Cardiac septum (tissue), 1 donor: ENCODE measurements at regions not wholly inside any gene's neighbourhood (a gene's known extent, or its start where the extent isn't known, plus 50 kb on each side); places are given as distances from the start of the nearest gene placed in this dataset.

Source experiments
- DNase-seq: peaks from one replicate; pipeline ENCODE4 v3.0.0-alpha.2; 2020; ENCODE audit warnings: low spot score
- intact Hi-C: fragments of 100-400 bp; cut with DNase I; formaldehyde crosslinking; loops from one replicate; pipeline ENCODE4 v1.14.0; 2022
- donor health status: DM: no; HTN: no; CAD: no.

DNA sequence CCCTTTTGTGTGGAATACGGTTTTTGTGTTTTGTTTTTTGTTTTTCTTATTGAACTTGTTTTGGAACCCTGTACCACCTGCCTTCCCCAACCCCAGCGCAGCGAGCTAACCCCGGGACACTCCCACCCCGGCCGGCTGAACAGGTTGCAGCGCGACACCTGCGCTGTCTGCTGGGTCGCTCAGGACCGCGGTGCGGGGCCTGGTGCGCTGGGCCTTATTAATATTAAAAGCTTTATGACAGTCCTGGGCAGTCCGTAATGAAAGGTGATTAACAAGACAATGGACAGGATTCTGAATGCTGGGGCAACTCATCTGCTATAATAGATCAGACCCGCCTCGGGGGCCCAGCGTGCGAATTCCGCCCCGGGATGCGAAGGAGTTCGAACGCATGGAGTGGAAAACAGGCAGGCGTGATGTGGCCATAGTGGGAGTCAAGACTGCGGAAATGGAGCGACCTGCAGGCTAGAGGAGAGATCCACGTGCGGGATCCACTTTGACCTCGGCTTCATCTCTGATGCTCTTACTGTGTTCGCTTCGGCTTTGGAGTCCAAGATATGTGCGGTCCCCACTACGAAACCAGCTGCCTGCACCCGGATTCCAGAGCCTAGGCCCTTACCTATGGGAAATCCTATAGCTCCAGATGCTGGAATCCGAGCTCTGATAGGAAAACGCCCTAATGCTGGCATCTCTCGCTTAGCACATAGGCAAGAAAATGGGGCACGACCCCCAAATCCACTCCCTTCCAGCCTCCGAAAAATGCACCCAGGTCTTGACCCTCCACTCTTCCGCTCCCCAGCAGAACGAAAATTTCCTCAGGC, 69.0 kb upstream of the TMEM33 start:
- no peak for DNase-seq
- intact Hi-C loops: no loop called here

DNA sequence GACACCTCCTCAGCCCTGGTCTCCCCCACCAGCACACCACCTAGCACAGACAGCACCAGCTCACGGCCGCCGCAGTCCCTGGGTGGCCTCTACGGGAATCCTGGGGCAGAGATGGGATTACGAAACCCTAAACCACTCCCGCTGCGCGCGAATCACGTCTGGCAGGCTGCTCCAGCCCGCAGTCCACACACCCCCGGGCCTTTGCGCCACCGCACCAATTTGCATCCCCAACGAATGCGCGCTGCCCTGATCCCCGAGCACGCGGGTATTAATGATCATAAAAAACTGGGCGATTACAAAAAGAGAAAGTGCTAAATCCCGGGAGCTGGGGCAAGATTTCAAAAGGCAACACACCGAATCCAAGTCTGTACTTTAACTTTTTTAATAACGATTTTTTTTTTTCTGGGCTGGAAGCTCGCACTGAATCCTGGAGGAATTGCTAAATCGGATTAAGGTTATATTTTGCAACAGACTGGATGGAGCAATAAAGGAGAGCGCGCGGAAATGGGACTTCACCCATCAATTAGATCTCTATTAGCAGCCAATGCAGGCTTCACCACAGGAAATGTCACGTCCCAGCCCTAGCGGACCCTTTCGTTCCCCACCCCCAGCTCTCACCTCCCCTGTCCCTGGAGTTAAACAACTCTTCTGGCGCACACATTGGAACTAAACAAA, 69.8 kb upstream of the TMEM33 start:
- DNase-seq: no peak
- intact Hi-C loops: no loop called here

DNA sequence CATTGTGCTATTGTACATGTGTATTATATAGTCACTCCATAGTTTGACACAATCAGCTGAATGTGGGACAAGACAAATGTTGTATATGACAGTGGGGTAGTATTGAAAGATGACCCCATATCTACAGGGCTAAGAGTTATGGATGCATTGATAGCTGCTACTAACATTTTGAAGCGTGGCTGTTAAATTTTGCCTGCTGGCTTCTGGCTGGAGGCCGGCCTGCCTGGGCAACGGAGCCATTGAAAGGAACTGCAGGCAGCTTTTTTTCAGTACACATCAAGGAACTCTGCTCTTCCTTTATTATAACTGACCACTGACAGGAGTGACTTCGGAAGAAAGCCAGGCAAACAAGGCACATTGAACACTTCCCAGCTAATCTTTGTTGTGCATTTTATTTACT, 76.1 kb upstream of the TMEM33 start:
- intact Hi-C loops: no loop called here
- no peak for DNase-seq

DNA sequence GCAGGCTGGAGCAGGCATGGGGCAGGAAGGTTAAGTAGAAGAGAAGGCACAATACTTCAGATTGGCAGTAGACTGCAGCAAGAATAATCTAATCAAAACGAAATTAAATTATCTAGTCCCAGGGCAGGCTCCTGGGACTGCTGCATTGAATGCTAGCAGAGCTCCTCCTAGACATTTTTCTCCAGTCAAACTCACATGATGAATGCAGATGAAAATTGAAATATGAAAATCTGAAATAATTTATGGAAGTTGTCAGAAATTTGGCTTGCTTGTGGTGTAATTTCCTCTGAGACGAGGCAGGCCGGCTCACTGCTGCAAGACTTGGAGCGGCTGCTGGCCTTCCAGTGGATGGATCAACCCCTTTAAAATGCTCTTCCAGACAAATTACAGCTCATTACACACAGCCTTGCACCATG, 78.0 kb upstream of the TMEM33 start:
- intact Hi-C loops: no loop called here
- DNase-seq: no peak

DNA sequence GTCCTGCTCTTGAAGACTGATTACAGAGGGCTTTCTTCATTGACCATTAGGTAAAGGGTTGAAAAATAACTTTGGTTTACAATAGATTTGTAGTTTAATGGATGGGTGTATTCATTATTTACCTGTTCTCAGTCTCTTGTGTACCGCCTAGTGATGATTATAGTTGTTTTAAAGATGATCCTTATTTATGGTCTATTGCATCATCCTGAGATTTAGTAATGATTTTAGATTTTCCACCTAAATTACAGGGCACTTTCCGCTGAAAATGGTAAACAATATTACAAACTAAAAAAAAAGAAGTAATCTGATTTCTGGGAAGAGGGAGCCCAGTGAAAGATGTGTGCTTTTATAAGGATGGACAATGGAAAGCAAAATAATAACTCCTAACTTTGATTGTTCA, 78.4 kb upstream of the TMEM33 start:
- intact Hi-C loops: no loop called here
- DNase-seq: no peak

DNA sequence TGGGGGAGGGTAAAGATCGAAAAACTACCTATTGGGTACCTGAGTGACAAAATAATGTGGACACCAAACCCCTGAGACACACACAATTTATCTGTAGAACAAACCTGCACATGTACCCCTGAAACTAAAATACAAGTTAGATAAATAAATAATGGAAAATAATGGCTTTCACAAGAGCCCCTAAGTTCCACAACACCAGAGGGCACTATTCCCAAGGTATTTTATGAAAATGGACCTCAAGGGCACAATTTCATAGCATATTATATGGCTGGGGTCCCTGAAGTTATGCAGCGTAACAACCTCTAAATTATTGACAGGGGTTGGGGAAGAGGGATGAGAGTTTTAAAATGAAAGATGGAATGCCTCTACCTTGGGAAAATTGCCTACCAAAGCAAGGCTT, 81.3 kb upstream of the TMEM33 start:
- no peak for DNase-seq
- intact Hi-C loops: no loop called here

DNA sequence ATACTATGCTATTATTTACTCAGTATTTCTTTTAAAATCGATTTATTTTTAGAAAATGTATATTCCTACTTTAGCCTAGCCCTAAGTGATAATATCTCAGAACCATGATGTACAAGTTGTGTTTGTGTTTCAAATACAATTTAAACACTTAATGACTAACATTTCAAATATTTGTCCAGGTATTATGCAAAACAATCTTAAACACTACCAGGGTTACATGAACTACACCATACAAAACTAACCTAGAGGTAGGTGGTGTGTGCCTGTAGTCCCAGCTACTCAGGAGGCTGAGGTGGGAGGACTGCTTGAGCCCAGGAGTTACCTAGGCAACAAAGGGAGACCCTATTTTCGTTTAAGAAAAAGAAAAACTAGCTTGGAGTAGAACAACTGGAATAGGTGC, 83.0 kb upstream of the TMEM33 start:
- intact Hi-C loops: no loop called here
- DNase-seq: no peak

DNA sequence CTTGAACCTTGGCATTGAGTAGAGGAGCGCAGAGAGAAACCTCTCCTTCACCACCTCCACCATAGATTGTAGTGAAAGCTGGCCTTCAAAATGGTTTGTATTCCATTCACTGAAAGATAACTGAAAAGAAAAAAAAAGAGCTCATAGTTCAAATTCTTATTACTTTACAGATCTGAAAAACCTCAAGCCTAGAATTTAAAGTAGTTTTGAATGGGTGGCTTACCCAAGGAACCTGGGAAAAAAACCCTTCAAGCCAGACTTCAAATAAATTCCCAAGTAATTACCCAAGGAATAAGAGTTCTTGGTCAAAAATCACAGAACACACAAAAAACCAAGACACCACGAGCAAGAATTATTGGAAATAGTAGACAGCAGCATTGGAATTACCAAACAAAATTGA, 83.6 kb upstream of the TMEM33 start:
- DNase-seq: no peak
- intact Hi-C loops: no loop called here

DNA sequence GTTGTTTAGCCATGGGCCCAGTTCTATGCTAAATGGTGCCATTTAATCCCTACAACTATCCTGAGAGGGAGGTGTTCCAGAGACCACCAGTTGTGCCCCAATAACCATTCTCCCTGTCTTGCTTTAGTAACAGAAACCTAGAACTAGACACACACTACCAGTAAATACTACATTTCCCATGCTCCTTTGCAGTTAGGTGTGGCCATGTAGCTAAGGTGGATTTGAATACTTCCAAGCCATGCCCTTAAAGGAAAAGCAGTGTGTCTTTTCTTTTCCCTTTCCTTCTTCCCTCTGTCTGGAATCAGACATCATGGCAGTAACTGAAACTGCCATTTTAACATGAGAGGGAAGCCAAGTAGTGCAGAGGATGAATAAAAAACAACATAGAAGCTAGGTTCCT, 90.9 kb upstream of the TMEM33 start:
- intact Hi-C loops: no loop called here
- no peak for DNase-seq

DNA sequence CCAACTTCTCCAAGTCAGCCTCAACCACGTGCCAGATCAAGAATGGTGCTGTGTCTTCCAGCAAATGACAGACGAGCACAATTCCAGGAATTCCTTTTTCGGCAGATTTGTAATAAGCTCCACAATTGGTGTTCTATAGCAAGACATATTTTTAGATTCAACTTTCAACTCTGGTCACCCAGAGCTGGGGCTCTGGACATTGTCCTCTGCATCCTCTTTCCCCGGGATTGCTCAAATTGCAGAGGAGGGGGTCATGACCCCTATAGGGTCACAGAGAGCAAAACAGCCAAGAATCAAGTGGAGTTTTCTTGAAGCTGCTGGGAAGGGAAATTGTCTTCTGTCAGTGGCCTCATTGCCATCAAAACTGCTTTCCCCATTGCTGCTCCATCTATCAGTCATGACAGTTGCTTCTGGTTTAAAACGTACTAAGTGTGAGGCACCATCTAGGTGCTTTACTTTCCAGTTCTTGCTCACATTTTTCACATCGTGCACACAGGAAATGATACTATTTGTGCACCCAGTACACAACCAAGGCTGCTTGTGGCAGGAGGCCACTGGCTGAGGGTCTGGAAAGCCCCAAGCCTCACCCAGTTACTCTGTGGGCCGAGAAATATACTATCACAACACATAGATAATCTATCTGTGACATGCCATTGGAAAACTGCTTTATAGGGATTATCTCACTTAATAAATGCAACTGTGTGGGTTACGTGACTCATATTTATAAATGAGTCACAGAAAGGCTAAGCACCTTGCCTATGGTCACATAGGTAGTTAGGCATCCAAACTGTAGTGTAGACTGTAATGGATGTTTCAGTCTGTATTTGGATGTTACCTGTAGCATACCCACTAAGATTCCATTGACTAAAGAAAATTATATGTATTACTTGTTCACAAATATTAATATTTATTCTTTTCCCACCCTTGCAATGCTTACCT, 91.7 kb upstream of the PHOX2B start:
- intact Hi-C loops: no loop called here
- DNase-seq: no peak

DNA sequence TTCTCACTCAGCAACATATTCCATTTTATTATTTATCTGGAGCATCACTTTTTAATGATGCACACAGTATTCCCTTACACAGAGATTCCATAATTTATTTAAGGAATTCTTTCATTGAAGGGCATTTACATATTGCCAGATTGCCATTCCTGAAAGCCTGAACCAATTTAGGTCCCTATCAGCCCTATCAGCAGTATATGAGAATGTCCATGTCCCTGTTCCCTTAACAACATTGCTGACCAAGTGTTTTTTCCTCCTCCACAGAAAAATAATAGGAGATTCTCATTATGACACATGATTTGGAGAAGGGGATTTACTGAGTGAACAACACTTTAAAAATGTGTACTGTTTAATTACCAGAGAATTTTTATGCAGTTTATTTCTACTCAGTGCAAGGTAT, 90.1 kb upstream of the PHOX2B start:
- no peak for DNase-seq
- intact Hi-C loops: no loop called here

DNA sequence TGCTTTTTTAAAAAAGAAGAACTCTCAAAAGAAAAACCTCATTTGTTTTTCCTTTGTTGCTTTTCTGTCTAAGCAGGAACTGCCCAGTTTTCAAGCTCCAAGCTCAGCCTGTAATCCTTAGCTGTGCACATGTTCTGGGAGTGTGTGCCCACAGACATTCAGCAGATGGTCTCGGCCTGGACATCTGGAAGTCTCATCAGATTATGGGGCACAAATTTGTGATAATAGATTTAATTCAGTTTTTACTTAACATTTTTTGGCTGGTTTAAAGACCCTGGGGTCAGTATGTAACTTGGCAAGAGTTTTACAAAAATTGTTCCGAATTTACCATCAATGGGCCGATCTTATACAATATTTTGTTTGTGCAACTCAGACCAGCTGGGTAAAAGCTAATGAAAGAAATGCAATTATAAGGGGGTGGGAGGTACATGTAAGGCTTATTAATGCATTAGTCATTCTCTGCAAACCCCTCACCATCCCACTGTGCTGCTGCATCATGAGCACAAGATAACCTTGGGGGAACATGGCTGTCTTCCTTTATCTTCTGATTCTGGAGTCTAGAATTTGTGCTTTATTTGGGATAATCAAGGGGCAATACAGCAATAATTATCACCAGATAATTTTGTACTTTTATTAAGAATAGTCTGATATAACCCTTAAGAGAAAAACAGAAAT, 86.9 kb upstream of the PHOX2B start:
- intact Hi-C loops: no loop called here
- no peak for DNase-seq

DNA sequence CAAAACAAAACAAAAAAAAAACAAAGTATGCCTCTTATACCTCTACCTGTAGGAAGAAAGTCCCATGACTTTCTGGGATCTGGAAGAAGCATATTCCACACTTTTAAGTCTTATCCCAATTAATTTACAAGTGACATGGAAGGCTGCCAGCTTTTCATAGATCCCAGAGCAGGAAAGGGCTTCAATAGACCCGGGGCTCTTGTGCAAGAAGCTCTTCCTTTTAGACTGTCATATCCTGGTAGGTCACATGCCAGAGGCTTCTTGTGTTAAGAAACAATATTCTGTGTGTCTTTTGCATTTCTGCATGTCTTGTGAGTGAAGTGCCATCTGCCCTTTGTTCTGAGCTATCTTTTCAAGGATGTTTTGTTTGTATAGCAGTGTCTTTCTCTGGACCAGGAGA, 84.4 kb upstream of the PHOX2B start:
- no peak for DNase-seq

DNA sequence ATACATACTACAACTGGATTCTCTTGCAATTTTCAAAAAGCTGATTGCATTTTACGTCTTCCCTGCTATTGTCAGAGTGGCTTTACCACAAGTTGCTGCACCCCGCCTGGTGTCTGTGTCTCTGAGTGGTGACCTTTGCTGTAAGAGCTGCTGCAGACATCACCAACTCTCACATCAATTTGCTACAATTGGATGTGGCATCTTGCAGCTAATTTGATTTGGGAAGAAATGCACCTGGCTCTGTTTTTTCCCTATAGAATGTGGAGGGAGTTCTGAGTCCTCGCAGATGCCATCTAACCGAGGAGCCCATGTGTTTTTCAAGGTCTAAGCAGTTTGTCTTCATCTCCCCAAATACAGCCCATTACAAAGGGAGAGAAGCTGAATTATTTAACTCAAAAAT, 73.8 kb upstream of the PHOX2B start:
- no peak for DNase-seq

More for the DNA sequence above, 84.4 kb upstream of the PHOX2B start:
- intact Hi-C loops: no loop called here

DNA sequence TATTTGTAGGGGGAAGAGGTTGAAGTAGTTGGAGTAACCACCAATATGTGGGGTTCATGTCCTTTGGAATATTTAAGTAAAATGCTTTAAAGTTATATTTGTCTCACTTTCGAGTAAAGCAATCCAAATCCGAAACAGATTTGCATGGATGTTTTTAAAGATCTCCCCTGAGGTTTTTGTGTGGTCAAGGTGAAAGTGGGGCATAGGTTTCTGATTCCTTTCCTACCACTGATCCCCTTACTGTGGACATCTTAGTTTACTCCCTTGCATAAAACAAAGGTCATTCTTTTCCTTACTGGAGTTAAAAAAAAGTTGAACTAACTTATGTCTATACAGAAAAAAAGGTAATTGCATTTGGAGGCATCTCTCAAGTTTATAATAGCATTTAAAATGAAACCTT, 71.9 kb upstream of the PHOX2B start:
- DNase-seq: no peak
- intact Hi-C loops: no loop called here

More for the DNA sequence above, 73.8 kb upstream of the PHOX2B start:
- intact Hi-C loops: no loop called here

DNA sequence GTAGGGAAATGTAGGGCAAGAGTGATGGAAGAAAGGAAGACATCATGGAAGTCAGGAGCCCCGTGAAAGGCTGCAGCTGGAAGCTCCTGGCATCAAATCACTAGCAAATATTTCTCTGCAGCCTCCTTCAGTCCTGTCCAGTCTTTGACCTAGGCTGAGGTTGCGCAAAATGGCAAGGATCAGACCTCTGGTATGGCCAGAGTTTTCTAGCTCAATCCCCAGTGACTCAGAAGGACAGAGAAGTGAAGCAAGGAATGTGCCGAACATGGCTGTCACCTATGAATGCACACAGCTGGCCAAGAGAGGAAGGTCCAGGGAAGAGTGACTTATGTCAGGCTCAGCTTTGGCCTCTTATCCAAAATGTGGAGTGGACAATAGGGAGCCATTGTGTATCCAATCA, 71.1 kb upstream of the PHOX2B start:
- intact Hi-C loops: no loop called here
- DNase-seq: no peak

DNA sequence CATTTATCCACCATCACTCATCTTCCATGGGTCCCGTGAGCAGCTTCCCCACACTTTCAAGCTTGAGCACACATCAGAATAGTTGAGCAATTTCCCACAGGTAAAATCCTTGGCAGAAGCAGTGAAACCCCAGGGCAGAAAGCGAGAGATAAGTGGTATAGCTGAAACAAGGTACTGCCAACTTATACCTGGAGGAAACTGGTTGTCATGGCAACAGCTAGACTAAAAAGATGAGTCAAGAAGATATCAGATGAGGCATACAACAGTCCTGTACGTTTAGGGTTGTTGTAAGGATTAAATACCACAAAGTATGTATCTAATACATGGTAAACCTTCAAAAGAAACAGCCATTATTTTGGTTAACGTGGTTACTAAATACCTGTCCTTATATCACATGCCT, 66.9 kb upstream of the PHOX2B start:
- intact Hi-C loops: no loop called here
- DNase-seq: no peak

DNA sequence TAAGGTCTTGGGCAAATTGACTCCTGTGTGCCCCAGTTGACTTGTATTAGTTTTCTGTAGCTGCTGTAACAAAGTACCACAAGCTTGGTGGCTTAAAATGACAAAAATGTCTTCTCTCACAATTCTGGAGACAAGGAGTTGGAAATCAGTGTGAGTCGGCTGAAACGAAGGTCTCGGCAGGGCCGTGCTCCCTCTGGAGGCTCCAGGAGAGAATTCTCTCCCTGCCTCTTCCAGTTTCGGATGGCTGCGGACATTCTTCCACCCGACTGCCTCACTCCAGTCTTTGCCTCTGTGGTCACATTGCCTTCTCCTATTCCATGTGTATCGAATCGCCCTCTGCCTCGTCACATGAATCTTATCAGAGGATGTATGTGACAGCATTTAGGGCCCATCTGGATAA, 66.0 kb upstream of the PHOX2B start:
- DNase-seq: no peak
- intact Hi-C loops: loop anchor here (5.0 kb wide), 1 partner anchor 122 kb away; no protein-coding TSS in a partner anchor

DNA sequence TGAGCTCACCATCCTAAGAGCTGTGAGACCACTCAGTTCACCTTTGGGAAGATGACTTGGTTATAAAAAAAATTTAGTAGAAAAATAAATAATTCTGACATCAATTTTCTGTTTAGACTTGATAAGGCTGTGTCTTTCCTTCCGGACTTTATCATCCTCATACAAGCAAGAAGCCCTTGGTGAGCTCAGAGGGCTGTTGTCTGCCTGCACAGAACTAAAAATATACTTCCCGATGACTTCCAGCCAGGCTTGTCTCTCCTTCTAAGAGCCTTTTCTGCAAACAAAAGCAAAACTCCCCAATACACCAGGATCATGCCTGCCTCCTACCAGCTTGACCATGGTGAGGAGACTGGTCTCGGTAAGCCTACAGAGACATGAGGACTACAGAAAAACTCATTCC, 58.3 kb upstream of the PHOX2B start:
- intact Hi-C loops: no loop called here
- DNase-seq: no peak

DNA sequence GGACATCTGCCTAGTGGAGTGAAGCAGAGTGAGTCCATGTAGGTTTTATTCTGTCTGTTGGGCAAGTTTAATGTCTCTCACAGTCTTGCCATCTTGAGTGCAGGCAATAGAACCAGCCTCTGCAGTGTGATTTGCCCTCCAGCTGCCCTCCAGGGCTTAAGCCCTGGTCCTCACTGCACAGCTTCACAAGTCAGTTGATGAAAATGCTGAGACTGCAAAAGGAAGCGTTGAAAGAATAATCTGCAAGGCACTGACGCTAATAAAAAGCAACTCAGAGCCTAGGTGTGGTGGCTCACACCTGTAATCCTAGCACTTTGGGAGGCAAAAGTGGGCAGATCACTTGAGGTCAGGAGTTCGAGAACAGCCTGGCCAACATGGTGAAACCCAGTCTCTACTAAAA, 54.1 kb upstream of the PHOX2B start:
- DNase-seq: no peak
- intact Hi-C loops: no loop called here
